ENCODE measurements at regions not wholly inside any gene's neighbourhood (a gene's known extent, or its start where the extent isn't known, plus 50 kb on each side); places are given as distances from the start of the nearest gene placed in this dataset.
"Not testable (repeated sequence)": the region's sequence is repeated elsewhere in the genome, so short reads cannot be mapped to it uniquely, and the experiment has no call there.

GRCh38 chr16:79996321-79996720, 395.8 kb upstream of the MAF start:
- Histone ChIP-seq H3K27me3 (ENCODE audit: control insufficient read depth, insufficient read depth, low read length, poor library complexity, severe bottlenecking) (no peaks in the 10 kb centered on the region), H3K4me1 (ENCODE audit: control insufficient read depth, insufficient read depth, low read length) (no peaks in the 10 kb centered on the region), H3K9me3 (ENCODE audit: control insufficient read depth, low read length) (no peaks in the 10 kb centered on the region), H3K4me3 (ENCODE audit: insufficient read depth, low read depth, low read length) (no peak overlapping the region), H3K27ac (ENCODE audit: insufficient read depth, low read depth, low read length, poor library complexity, severe bottlenecking) (no peak overlapping the region), H3K36me3 (ENCODE audit: control insufficient read depth, insufficient read depth, low read length) (no peaks in the 10 kb centered on the region)
- 92 to 93% methylated on average over 3 of the region's 3 CpGs for WGBS, 2 experiments

DNA sequence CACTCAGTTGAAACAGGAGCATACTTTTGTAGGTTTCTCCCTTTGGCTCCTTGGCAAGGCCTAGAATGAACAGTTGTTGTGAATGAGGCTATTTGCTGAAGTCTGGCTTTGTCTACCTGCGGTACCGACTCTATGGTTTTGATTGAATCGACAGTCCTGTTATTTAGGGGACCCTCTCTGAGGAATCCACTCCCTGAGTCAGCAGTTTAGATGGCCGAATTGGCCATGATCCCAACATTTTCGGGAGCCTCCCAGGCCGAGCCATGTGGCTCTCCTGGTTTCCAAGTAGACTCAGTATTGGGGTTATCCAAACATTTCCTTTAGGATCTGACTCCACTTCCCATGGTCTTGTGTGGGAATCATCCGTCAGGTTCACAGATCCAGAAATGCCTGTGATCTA, 394.8 kb upstream of the MAF start:
- no peaks in the 10 kb centered on the region for H3K4me1 ChIP-seq (ENCODE audit: control insufficient read depth, insufficient read depth, low read length)
- no peak overlapping the region for H3K27ac ChIP-seq (ENCODE audit: insufficient read depth, low read depth, low read length, poor library complexity, severe bottlenecking)
- H3K9me3 ChIP-seq (ENCODE audit: control insufficient read depth, low read length) = no peaks in the 10 kb centered on the region
- no peak overlapping the region for H3K4me3 ChIP-seq (ENCODE audit: insufficient read depth, low read depth, low read length)
- H3K36me3 ChIP-seq (ENCODE audit: control insufficient read depth, insufficient read depth, low read length) = no peaks in the 10 kb centered on the region
- WGBS, 2 experiments = 92 to 96% methylated on average over 7 of the region's 7 CpGs
- H3K27me3 ChIP-seq (ENCODE audit: control insufficient read depth, insufficient read depth, low read length, poor library complexity, severe bottlenecking) = no peaks in the 10 kb centered on the region

GRCh38 chr16:79994418-79994817, 393.9 kb upstream of the MAF start:
- H3K36me3 ChIP-seq (ENCODE audit: control insufficient read depth, insufficient read depth, low read length) = no peaks in the 10 kb centered on the region
- no peaks in the 10 kb centered on the region for H3K27me3 ChIP-seq (ENCODE audit: control insufficient read depth, insufficient read depth, low read length, poor library complexity, severe bottlenecking)
- no peak overlapping the region for H3K27ac ChIP-seq (ENCODE audit: insufficient read depth, low read depth, low read length, poor library complexity, severe bottlenecking)
- no peaks in the 10 kb centered on the region for H3K9me3 ChIP-seq (ENCODE audit: control insufficient read depth, low read length)
- 45 to 47% methylated on average over 5 of the region's 5 CpGs for WGBS, 2 experiments
- no peak overlapping the region for H3K4me3 ChIP-seq (ENCODE audit: insufficient read depth, low read depth, low read length)
- H3K4me1 ChIP-seq (ENCODE audit: control insufficient read depth, insufficient read depth, low read length) = no peaks in the 10 kb centered on the region

GRCh38 chr16:79993629-79994209, 393.2 kb upstream of the MAF start:
- Histone ChIP-seq H3K27ac (ENCODE audit: insufficient read depth, low read depth, low read length, poor library complexity, severe bottlenecking) (no peak overlapping the region), H3K36me3 (ENCODE audit: control insufficient read depth, insufficient read depth, low read length) (no peaks in the 10 kb centered on the region)
- WGBS, 2 experiments = 94 to 95% methylated on average over 5 of the region's 5 CpGs

DNA sequence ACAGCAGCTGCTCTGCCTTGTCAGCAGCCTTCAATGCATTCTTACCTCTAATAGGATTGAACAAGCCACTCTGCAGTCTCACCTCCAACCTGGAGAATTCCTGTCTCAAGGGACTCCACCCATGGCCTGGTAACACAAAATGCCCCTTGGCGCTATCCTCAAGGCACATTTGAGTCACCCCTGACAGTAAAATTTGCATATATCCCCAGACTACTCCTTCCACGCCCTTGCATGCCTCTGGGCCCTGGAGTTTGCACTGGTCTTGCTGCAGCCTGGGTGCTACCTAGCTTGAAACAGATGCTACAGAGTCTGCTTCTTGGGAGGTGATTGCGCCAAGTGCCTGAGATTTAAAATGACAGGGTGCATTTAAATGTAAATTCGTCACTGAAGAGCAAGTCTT, 391.4 kb upstream of the MAF start:
- WGBS, 2 experiments = 89 to 91% methylated on average over 4 of the region's 4 CpGs
- Histone ChIP-seq H3K36me3 (ENCODE audit: control insufficient read depth, insufficient read depth, low read length) (no peaks in the 10 kb centered on the region), H3K4me1 (ENCODE audit: control insufficient read depth, insufficient read depth, low read length) (no peaks in the 10 kb centered on the region), H3K4me3 (ENCODE audit: insufficient read depth, low read depth, low read length) (no peak overlapping the region), H3K9me3 (ENCODE audit: control insufficient read depth, low read length) (no peaks in the 10 kb centered on the region), H3K27ac (ENCODE audit: insufficient read depth, low read depth, low read length, poor library complexity, severe bottlenecking) (no peak overlapping the region), H3K27me3 (ENCODE audit: control insufficient read depth, insufficient read depth, low read length, poor library complexity, severe bottlenecking) (no peaks in the 10 kb centered on the region)

More at GRCh38 chr16:79993629-79994209, 393.2 kb upstream of the MAF start:
- Histone ChIP-seq H3K27me3 (ENCODE audit: control insufficient read depth, insufficient read depth, low read length, poor library complexity, severe bottlenecking) (no peaks in the 10 kb centered on the region), H3K4me1 (ENCODE audit: control insufficient read depth, insufficient read depth, low read length) (no peaks in the 10 kb centered on the region), H3K4me3 (ENCODE audit: insufficient read depth, low read depth, low read length) (no peak overlapping the region), H3K9me3 (ENCODE audit: control insufficient read depth, low read length) (no peaks in the 10 kb centered on the region)

DNA sequence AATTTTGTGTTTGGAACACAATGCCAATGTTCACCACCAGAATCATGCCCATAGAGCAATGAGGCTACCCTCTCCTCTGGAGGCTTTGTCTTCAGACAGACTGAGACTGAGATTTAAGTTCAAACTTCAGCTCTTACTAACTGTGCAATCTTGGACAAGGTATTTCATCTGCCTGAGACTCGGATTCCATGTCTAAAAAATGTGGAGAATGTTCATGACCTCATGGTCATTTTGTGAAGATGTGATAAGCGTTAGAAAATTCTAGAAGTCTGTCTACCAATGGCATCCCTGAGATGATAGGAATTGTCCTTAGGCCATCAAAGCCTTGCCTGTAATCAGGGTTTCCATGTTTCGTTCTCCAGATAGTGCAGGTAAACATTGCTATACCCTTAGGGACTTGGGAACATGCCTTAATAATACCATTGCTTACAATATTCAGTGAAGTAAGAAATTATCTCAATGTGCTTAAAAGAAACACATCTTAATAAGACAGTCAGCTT, 388.2 kb upstream of the MAF start:
- H3K27ac ChIP-seq (ENCODE audit: insufficient read depth, low read depth, low read length, poor library complexity, severe bottlenecking) = no peak overlapping the region
- no peaks in the 10 kb centered on the region for H3K9me3 ChIP-seq (ENCODE audit: control insufficient read depth, low read length)
- H3K36me3 ChIP-seq (ENCODE audit: control insufficient read depth, insufficient read depth, low read length) = no peaks in the 10 kb centered on the region
- H3K27me3 ChIP-seq (ENCODE audit: control insufficient read depth, insufficient read depth, low read length, poor library complexity, severe bottlenecking) = no peaks in the 10 kb centered on the region
- WGBS, 2 experiments = 93 to 99% methylated on average over 3 of the region's 3 CpGs
- H3K4me3 ChIP-seq (ENCODE audit: insufficient read depth, low read depth, low read length) = no peak overlapping the region
- no peaks in the 10 kb centered on the region for H3K4me1 ChIP-seq (ENCODE audit: control insufficient read depth, insufficient read depth, low read length)

DNA sequence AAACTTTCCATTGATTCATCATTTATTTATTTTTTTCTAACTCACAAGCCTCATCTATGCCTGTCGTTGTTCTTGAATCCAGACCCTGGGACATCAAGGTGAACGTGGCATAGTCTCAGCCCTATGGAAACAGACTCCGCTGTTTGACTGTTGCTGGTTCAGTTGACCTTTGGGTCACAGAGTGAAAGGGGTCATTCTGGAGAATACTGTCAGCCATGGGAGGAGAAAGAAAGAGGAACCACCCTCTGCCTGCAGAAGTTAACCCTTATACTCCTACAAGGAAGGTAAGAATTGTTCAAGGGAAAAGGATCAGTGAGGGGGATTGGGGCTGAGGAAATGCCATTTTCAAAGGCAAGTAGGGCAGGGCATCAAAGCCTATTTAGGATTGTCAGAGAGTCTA, 387.6 kb upstream of the MAF start:
- Histone ChIP-seq H3K36me3 (ENCODE audit: control insufficient read depth, insufficient read depth, low read length) (no peaks in the 10 kb centered on the region), H3K27ac (ENCODE audit: insufficient read depth, low read depth, low read length, poor library complexity, severe bottlenecking) (no peak overlapping the region), H3K4me1 (ENCODE audit: control insufficient read depth, insufficient read depth, low read length) (no peaks in the 10 kb centered on the region), H3K9me3 (ENCODE audit: control insufficient read depth, low read length) (no peaks in the 10 kb centered on the region), H3K4me3 (ENCODE audit: insufficient read depth, low read depth, low read length) (no peak overlapping the region), H3K27me3 (ENCODE audit: control insufficient read depth, insufficient read depth, low read length, poor library complexity, severe bottlenecking) (no peaks in the 10 kb centered on the region)
- 81 to 82% methylated on average over 3 of the region's 3 CpGs for WGBS, 2 experiments

- Histone ChIP-seq H3K4me3 (ENCODE audit: insufficient read depth, low read depth, low read length) (no peak overlapping the region), H3K9me3 (ENCODE audit: control insufficient read depth, low read length) (no peaks in the 10 kb centered on the region), H3K27ac (ENCODE audit: insufficient read depth, low read depth, low read length, poor library complexity, severe bottlenecking) (no peak overlapping the region), H3K27me3 (ENCODE audit: control insufficient read depth, insufficient read depth, low read length, poor library complexity, severe bottlenecking) (no peaks in the 10 kb centered on the region), H3K4me1 (ENCODE audit: control insufficient read depth, insufficient read depth, low read length) (no peaks in the 10 kb centered on the region), H3K36me3 (ENCODE audit: control insufficient read depth, insufficient read depth, low read length) (no peaks in the 10 kb centered on the region)
- 93 to 94% methylated on average over 4 of the region's 4 CpGs for WGBS, 2 experiments
These were observed 385.8 kb upstream of the MAF start for GRCh38 chr16:79986352-79986751.

DNA sequence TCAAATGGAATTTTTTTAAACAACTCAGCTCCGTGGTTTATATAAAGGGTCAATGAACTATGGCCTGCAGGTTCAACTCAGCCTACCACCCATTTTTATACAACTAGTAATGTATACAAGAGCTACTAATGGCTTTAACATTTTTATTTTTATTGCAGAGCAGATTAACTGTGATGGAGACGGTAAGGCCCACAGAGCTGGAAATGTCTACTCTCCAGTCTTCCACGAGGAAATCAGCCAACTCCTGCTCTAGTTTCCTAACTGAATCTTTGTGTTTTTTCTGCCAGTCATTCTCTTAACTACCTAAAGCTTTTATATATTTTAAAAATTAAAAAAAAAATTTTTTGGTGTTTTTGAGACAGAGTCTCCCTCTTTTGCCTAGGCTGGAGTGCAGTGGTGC, 385.1 kb upstream of the MAF start:
- Histone ChIP-seq H3K36me3 (ENCODE audit: control insufficient read depth, insufficient read depth, low read length) (no peaks in the 10 kb centered on the region), H3K4me1 (ENCODE audit: control insufficient read depth, insufficient read depth, low read length) (no peaks in the 10 kb centered on the region), H3K27ac (ENCODE audit: insufficient read depth, low read depth, low read length, poor library complexity, severe bottlenecking) (no peak overlapping the region), H3K4me3 (ENCODE audit: insufficient read depth, low read depth, low read length) (no peak overlapping the region), H3K27me3 (ENCODE audit: control insufficient read depth, insufficient read depth, low read length, poor library complexity, severe bottlenecking) (no peaks in the 10 kb centered on the region), H3K9me3 (ENCODE audit: control insufficient read depth, low read length) (no peaks in the 10 kb centered on the region)
- WGBS, 2 experiments = 94 to 99% methylated on average over 3 of the region's 3 CpGs

GRCh38 chr16:79984149-79984548, 383.6 kb upstream of the MAF start:
- not testable (repeated sequence) for H3K9me3 ChIP-seq (ENCODE audit: control insufficient read depth, low read length); H3K4me1 ChIP-seq (ENCODE audit: control insufficient read depth, insufficient read depth, low read length); H3K27me3 ChIP-seq (ENCODE audit: control insufficient read depth, insufficient read depth, low read length, poor library complexity, severe bottlenecking); H3K27ac ChIP-seq (ENCODE audit: insufficient read depth, low read depth, low read length, poor library complexity, severe bottlenecking); H3K36me3 ChIP-seq (ENCODE audit: control insufficient read depth, insufficient read depth, low read length); H3K4me3 ChIP-seq (ENCODE audit: insufficient read depth, low read depth, low read length)
- WGBS, 2 experiments = 92 to 97% methylated on average over 3 to 5 of the region's 6 CpGs

DNA sequence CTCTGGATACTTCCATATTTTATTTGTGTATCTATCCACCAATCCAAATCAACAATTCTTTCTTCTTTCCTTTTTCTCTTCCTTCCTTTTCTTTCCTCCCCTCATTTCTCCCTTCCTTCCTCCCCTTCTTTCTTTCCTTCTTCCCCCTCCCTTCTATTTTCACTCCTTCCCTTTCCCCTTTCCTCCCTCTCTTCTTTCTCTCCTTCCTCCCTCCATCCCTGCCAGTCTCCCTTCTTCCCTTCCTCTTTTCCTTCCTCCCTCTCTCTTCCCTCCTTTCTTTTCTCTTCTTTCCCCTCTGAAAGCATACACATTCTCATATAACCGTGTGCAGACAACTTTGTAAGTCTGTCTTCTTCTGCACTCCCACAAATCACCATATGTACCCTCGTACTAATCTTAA, 382.3 kb upstream of the MAF start:
- Histone ChIP-seq H3K36me3 (ENCODE audit: control insufficient read depth, insufficient read depth, low read length) (no peaks in the 10 kb centered on the region), H3K9me3 (ENCODE audit: control insufficient read depth, low read length) (no peaks in the 10 kb centered on the region), H3K27me3 (ENCODE audit: control insufficient read depth, insufficient read depth, low read length, poor library complexity, severe bottlenecking) (no peaks in the 10 kb centered on the region), H3K4me3 (ENCODE audit: insufficient read depth, low read depth, low read length) (no peak overlapping the region), H3K27ac (ENCODE audit: insufficient read depth, low read depth, low read length, poor library complexity, severe bottlenecking) (no peak overlapping the region), H3K4me1 (ENCODE audit: control insufficient read depth, insufficient read depth, low read length) (no peaks in the 10 kb centered on the region)
- 93 to 100% methylated on average over 2 of the region's 2 CpGs for WGBS, 2 experiments
